PFSK-1 (cell line): ENCODE measurements at regions not wholly inside any gene's neighbourhood (a gene's known extent, or its start where the extent isn't known, plus 50 kb on each side); places are given as distances from the start of the nearest gene placed in this dataset.

Source experiments
- FOXP2 ChIP-seq: optimal IDR thresholded peaks from 2 replicates; pipeline ENCODE3; 2011; ENCODE audit warnings: borderline replicate concordance, control low read depth, inconsistent platforms; ENCODE audit not compliant: insufficient read depth; ENCODE audit errors: extremely low read length, extremely low read depth
- POLR2AphosphoS5 ChIP-seq: IDR thresholded peaks from 2 replicates; pipeline ENCODE4 v1.6.1; 2012; ENCODE audit warnings: low read depth, mild to moderate bottlenecking, control low read depth, low read length, moderate library complexity
- REST ChIP-seq, 2 experiments: IDR thresholded peaks; 2 replicates each; pipeline versions ENCODE4 v1.6.1 to v1.8.0; 2011 to 2012; ENCODE audit warnings: low read depth in 2 of 2, low read length in 2 of 2, control low read depth in 1 of 2, inconsistent platforms in 1 of 2, mild to moderate bottlenecking in 1 of 2, moderate library complexity in 1 of 2; ENCODE audit not compliant: insufficient read depth in 1 of 2
- SIN3A ChIP-seq: IDR thresholded peaks from 2 replicates; pipeline ENCODE4 v1.6.1; 2012; ENCODE audit warnings: mild to moderate bottlenecking, low read length, moderate library complexity, borderline replicate concordance; ENCODE audit not compliant: insufficient read depth
- TAF1 ChIP-seq: IDR thresholded peaks from 2 replicates; pipeline ENCODE4 v1.6.1; 2012; ENCODE audit warnings: low read length, control low read depth, borderline replicate concordance; ENCODE audit not compliant: insufficient read depth

GRCh38 chr14:49424436-49425331 is 161.5 kb downstream of the RPS29 start:
- TF ChIP-seq TAF1 (no peak), FOXP2 (no peak)

- no peak for TF ChIP-seq POLR2AphosphoS5
Observed at GRCh38 chr14:49420201-49420600, 166.0 kb downstream of the RPS29 start.

- TF ChIP-seq REST (IDR thresholded peaks at IDR 0.05; ENCODE audit: insufficient read depth in 1 of 2, low read depth in 2 of 2, low read length in 2 of 2) (no peak), SIN3A (no peak), POLR2AphosphoS5 (no peak), FOXP2 (no peak), TAF1 (no peak)
Observed at GRCh38 chr14:49418789-49419188, 167.4 kb downstream of the RPS29 start.

- TF ChIP-seq POLR2AphosphoS5 (no peak), REST (IDR thresholded peaks at IDR 0.05; ENCODE audit: insufficient read depth in 1 of 2, low read depth in 2 of 2, low read length in 2 of 2) (no peak), FOXP2 (no peak), SIN3A (no peak), TAF1 (no peak)
Observed at GRCh38 chr14:49417790-49418189, 168.4 kb downstream of the RPS29 start.

- TF ChIP-seq SIN3A, result no peak
Observed at GRCh38 chr14:49408187-49408933, 177.8 kb downstream of the RPS29 start.

- TF ChIP-seq SIN3A (no peak; the same call in 1 of the 2 replicates), TAF1 (no peak), POLR2AphosphoS5 (no peak), FOXP2 (no peak), REST (IDR thresholded peaks at IDR 0.05; ENCODE audit: insufficient read depth in 1 of 2, low read depth in 2 of 2, low read length in 2 of 2) (no peak)
Observed at GRCh38 chr14:49405291-49405690, 180.9 kb downstream of the RPS29 start.
